ENCODE measurements at regions not wholly inside any gene's neighbourhood (a gene's known extent, or its start where the extent isn't known, plus 50 kb on each side); places are given as distances from the start of the nearest gene placed in this dataset.

DNA sequence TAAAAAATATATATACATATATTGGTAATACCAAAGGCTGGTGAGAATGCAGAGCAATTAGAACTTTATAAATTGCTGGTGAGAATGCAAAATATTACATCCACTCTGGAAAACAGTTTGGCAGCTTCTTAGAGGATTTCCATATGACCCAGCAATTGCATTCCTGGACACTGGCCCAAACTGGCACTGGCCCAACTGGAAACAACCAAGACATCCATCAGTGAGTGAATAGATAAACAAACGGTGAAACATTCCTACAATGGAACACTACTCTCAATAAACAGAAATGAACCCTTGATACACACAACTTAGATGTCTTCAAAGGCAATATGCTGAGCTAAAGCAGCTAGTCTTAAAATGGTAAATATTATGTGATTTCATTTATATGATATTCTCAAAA is 524.2 kb downstream of the IQCM start:
- TF ChIP-seq POLR2A (IDR thresholded peaks at IDR 0.05; ENCODE audit: low read depth, low read length), result no peak
- TF ChIP-seq TAF1 (IDR thresholded peaks at IDR 0.05; ENCODE audit: borderline replicate concordance, low read depth, low read length), result no peak
